OCI-LY1 (cell line): ENCODE measurements at regions not wholly inside any gene's neighbourhood (a gene's known extent, or its start where the extent isn't known, plus 50 kb on each side); places are given as distances from the start of the nearest gene placed in this dataset.

ENCODE experiments used
- H2AFZ ChIP-seq: fragments of 200-600 bp; sonication (generic), shearing (Covaris generic); 2 replicates; pipeline ENCODE4 v1.6.0; 2014; ENCODE audit warnings: antibody characterized with exemption, mild to moderate bottlenecking, low read length
- H3F3A ChIP-seq: fragments of 200-600 bp; sonication (generic), shearing (Covaris generic); 2 replicates; pipeline ENCODE4 v1.6.0; 2014; ENCODE audit warnings: mild to moderate bottlenecking, antibody characterized with exemption, low read length, moderate library complexity; ENCODE audit not compliant: insufficient read depth
- H3K27ac ChIP-seq: fragments of 200-600 bp; sonication (generic); 2 replicates; pipeline ENCODE4 v1.5.1; 2014; ENCODE audit warnings: low read length, mixed run types, mild to moderate bottlenecking, low read depth; ENCODE audit not compliant: poor library complexity, severe bottlenecking
- H3K27me3 ChIP-seq: fragments of 200-600 bp; sonication (generic); 2 replicates; pipeline ENCODE4 v1.6.0; 2014; ENCODE audit warnings: antibody characterized with exemption, mild to moderate bottlenecking, low read length, moderate library complexity; ENCODE audit not compliant: insufficient read depth
- H3K36me3 ChIP-seq: fragments of 200-600 bp; sonication (generic); 2 replicates; pipeline ENCODE4 v1.6.1; 2014; ENCODE audit warnings: mild to moderate bottlenecking, antibody characterized with exemption, low read length, moderate library complexity, mixed read lengths; ENCODE audit not compliant: insufficient read depth
- H3K4me1 ChIP-seq: fragments of 200-600 bp; sonication (generic); 2 replicates; pipeline ENCODE4 v1.5.1; 2014; ENCODE audit warnings: mild to moderate bottlenecking, low read length, moderate library complexity; ENCODE audit not compliant: insufficient read depth, severe bottlenecking
- H3K4me2 ChIP-seq: fragments of 200-600 bp; sonication (generic), shearing (Covaris generic); 2 replicates; pipeline ENCODE4 v1.6.1; 2014; ENCODE audit warnings: low read length
- H3K4me3 ChIP-seq: fragments of 200-600 bp; sonication (generic); 2 replicates; pipeline ENCODE4 v1.5.1; 2014; ENCODE audit warnings: low read length, low read depth, mild to moderate bottlenecking, mixed read lengths; ENCODE audit not compliant: poor library complexity, severe bottlenecking
- H3K79me2 ChIP-seq: fragments of 200-600 bp; shearing (Covaris generic); 2 replicates; pipeline ENCODE4 v1.6.1; 2016; ENCODE audit warnings: mixed run types, low read length, mixed read lengths; ENCODE audit not compliant: insufficient read depth
- H3K9ac ChIP-seq: fragments of 200-600 bp; sonication (generic), shearing (Covaris generic); 2 replicates; pipeline ENCODE4 v1.6.1; 2014; ENCODE audit warnings: mild to moderate bottlenecking, low read length, mixed read lengths
- H3K9me2 ChIP-seq: fragments of 200-600 bp; sonication (generic), shearing (Covaris generic); 2 replicates; pipeline ENCODE4 v1.6.1; 2014; ENCODE audit warnings: low read depth, mild to moderate bottlenecking, low read length, mixed read lengths
- H3K9me3 ChIP-seq: fragments of 200-600 bp; shearing (Covaris generic); 2 replicates; pipeline ENCODE4 v1.6.1; 2014; ENCODE audit warnings: low read length, mixed read lengths
- H4K20me1 ChIP-seq: fragments of 200-600 bp; sonication (generic), shearing (Covaris generic); 2 replicates; pipeline ENCODE4 v1.6.0; 2016; ENCODE audit warnings: mild to moderate bottlenecking, low read length; ENCODE audit not compliant: insufficient read depth
- EZH2 ChIP-seq: fragments of 200-600 bp; sonication (generic), shearing (Covaris generic); IDR thresholded peaks from 2 replicates; pipeline ENCODE4 v1.8.0; 2017; ENCODE audit warnings: borderline replicate concordance, mixed run types, mild to moderate bottlenecking, antibody characterized with exemption, low read length, moderate library complexity, mixed read lengths
- TF ChIP-seq, protein P1 (sequence below): fragments of 200-600 bp; sonication (generic), shearing (Covaris generic); IDR thresholded peaks from 2 replicates; pipeline ENCODE4 v1.5.1; 2017; ENCODE audit warnings: mild to moderate bottlenecking, antibody characterized with exemption, low read length, moderate library complexity, mixed read lengths

DNA sequence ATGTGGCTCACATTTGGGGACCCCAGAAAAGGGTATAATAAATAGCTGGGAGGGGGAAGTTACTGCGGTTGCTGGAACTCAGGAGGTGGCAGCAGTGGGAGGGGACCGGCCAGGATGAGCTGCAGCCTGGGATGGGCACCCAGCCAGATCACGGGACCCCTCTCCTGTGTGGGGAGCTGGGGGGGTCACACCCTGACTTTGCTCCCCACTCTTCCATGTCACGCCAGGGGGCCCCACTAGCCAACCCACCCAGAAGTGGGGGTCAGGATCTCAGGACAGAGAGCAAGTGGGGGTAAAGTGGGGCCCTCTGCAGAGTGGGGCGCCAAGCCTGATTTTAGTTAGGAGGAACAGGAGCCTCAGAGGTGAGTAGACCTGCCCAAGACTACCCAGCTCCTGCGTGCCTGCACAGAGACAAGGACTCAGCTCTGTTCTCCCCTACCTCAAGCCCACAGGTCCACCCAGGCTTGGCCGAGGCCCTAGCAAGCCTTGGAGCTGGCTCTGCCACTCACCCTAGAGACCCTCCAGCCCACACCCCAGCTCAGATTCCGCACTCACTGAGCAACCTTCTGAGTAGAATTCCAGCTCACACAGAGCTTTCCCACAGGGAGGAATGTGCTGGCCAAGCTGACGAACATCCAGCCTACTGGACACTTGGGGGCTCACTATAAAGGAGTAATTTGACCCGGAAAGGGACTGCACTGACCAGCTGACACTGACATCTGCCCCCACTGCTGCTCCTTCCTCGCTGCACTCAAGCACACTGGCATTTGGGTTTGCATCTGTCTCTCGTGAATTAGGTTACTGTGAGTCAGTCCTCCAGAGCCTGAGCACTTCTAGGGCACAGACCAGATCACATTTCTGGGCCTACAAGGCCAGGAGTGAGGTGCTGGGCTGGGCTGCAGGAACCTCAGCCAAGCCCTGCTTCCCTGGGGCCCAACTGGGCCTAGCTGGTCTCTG, 310.1 kb downstream of the C16orf95 start:
- Histone ChIP-seq H3K4me3 (no peak overlapping the region), H3F3A (no peaks in the 10 kb centered on the region), H3K27ac (no peak overlapping the region), H3K9me3 (no peaks in the 10 kb centered on the region), H3K27me3 (no peaks in the 10 kb centered on the region; the same call in 1 of the 2 replicates), H3K9ac (no peak overlapping the region), H2AFZ (no peak overlapping the region), H3K4me1 (no peaks in the 10 kb centered on the region), H3K36me3 (no peaks in the 10 kb centered on the region), H3K79me2 (no peaks in the 10 kb centered on the region), H4K20me1 (no peaks in the 10 kb centered on the region), H3K9me2 (no peaks in the 10 kb centered on the region), H3K4me2 (no peak overlapping the region)
- TF ChIP-seq EZH2 = no peak

GRCh38 chr16:87007907-87008306, 309.3 kb downstream of the C16orf95 start:
- no peaks in the 10 kb centered on the region for H4K20me1 ChIP-seq

DNA sequence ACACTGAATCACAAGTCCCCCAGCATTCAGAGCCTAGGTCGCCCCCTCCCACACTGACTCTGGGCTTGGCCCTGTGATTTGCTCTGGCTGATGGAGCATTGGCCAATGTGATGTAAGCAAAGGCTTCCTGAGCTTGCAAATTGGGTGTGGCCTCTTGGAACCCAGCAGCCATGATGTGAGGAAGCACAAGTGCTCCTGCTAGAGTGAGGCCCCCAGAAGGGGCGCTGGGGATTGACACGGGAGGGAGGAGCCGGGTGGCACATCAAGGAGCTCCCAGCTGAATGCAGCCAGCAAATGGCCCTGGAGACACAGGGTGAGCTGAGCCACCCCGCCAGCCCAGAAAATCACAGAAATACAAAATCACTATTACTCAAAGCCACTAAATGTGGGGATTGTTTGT, 308.5 kb downstream of the C16orf95 start:
- no peaks in the 10 kb centered on the region for H3K79me2 ChIP-seq
- H3F3A ChIP-seq = no peaks in the 10 kb centered on the region
- H3K36me3 ChIP-seq = no peaks in the 10 kb centered on the region
- H3K9ac ChIP-seq = no peak overlapping the region
- H4K20me1 ChIP-seq = no peaks in the 10 kb centered on the region
- no peak overlapping the region for H3K4me2 ChIP-seq
- H3K9me2 ChIP-seq = no peaks in the 10 kb centered on the region
- H3K27me3 ChIP-seq = no peaks in the 10 kb centered on the region; the same call in 1 of the 2 replicates
- no peaks in the 10 kb centered on the region for H3K4me1 ChIP-seq
- H3K27ac ChIP-seq = no peak overlapping the region
- no peaks in the 10 kb centered on the region for H3K9me3 ChIP-seq
- H2AFZ ChIP-seq = no peak overlapping the region
- no peak overlapping the region for H3K4me3 ChIP-seq
- TF ChIP-seq, protein P1, sequence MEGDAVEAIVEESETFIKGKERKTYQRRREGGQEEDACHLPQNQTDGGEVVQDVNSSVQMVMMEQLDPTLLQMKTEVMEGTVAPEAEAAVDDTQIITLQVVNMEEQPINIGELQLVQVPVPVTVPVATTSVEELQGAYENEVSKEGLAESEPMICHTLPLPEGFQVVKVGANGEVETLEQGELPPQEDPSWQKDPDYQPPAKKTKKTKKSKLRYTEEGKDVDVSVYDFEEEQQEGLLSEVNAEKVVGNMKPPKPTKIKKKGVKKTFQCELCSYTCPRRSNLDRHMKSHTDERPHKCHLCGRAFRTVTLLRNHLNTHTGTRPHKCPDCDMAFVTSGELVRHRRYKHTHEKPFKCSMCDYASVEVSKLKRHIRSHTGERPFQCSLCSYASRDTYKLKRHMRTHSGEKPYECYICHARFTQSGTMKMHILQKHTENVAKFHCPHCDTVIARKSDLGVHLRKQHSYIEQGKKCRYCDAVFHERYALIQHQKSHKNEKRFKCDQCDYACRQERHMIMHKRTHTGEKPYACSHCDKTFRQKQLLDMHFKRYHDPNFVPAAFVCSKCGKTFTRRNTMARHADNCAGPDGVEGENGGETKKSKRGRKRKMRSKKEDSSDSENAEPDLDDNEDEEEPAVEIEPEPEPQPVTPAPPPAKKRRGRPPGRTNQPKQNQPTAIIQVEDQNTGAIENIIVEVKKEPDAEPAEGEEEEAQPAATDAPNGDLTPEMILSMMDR = no peak
- no peak for TF ChIP-seq EZH2

More at GRCh38 chr16:87007907-87008306, 309.3 kb downstream of the C16orf95 start:
- H3K27ac ChIP-seq = no peak overlapping the region
- no peak overlapping the region for H3K9ac ChIP-seq
- H3K4me2 ChIP-seq = no peak overlapping the region
- H3K9me3 ChIP-seq = no peaks in the 10 kb centered on the region
- H3K36me3 ChIP-seq = no peaks in the 10 kb centered on the region
- H3K79me2 ChIP-seq = no peaks in the 10 kb centered on the region
- H3K4me1 ChIP-seq = no peaks in the 10 kb centered on the region
- no peaks in the 10 kb centered on the region for H3K9me2 ChIP-seq
- no peaks in the 10 kb centered on the region for H3F3A ChIP-seq
- no peaks in the 10 kb centered on the region; the same call in 1 of the 2 replicates for H3K27me3 ChIP-seq
- no peak for TF ChIP-seq EZH2
- TF ChIP-seq, protein P1 = no peak
- no peak overlapping the region for H2AFZ ChIP-seq
- no peak overlapping the region for H3K4me3 ChIP-seq
